Epithelial cell of proximal tubule (primary cell): ENCODE measurements at regions not wholly inside any gene's neighbourhood (a gene's known extent, or its start where the extent isn't known, plus 50 kb on each side); places are given as distances from the start of the nearest gene placed in this dataset.

Experiments used
- DNase-seq: peaks from one replicate; pipeline ENCODE4 v3.0.0-alpha.2; 2011; ENCODE audit warnings: low read depth
- H3K4me3 ChIP-seq: 2 replicates; pipeline ENCODE4 v1.5.1; 2011; ENCODE audit warnings: low read depth, mild to moderate bottlenecking, low read length
- TF ChIP-seq, protein P1 (sequence below): conservative IDR thresholded peaks from 2 replicates; pipeline ENCODE4 v1.5.1; 2012; ENCODE audit warnings: low read depth, mild to moderate bottlenecking, low read length

- DNase-seq: no peak
- no peak overlapping the region for H3K4me3 ChIP-seq
- TF ChIP-seq, protein P1, sequence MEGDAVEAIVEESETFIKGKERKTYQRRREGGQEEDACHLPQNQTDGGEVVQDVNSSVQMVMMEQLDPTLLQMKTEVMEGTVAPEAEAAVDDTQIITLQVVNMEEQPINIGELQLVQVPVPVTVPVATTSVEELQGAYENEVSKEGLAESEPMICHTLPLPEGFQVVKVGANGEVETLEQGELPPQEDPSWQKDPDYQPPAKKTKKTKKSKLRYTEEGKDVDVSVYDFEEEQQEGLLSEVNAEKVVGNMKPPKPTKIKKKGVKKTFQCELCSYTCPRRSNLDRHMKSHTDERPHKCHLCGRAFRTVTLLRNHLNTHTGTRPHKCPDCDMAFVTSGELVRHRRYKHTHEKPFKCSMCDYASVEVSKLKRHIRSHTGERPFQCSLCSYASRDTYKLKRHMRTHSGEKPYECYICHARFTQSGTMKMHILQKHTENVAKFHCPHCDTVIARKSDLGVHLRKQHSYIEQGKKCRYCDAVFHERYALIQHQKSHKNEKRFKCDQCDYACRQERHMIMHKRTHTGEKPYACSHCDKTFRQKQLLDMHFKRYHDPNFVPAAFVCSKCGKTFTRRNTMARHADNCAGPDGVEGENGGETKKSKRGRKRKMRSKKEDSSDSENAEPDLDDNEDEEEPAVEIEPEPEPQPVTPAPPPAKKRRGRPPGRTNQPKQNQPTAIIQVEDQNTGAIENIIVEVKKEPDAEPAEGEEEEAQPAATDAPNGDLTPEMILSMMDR: no peak
Measured at GRCh38 chr1:14183329-14183728, 415.2 kb upstream of the KAZN start.

- no peak for DNase-seq
- no peak overlapping the region for H3K4me3 ChIP-seq
- TF ChIP-seq, protein P1: no peak
Measured at GRCh38 chr1:14184454-14184853, 414.0 kb upstream of the KAZN start.

DNA sequence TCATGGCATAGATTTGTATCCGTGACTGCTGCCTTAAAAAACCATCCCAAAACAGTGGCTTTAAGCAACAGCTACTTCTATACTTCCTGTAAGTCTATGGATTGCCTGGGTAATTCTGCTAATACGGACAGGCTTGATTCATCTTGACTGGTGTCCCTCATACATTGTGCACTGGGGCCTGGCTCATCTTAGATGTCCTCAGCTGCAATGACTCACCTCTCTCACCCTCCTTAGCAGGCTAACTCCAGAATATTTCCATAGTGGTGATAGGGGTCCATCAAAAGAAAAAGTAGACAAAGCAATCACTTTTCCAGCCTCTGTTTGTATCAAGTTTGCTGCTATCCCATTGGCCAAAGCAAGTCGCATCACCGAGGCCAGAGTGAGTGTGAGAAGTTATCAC is 409.1 kb upstream of the KAZN start:
- no peak overlapping the region for H3K4me3 ChIP-seq
- TF ChIP-seq, protein P1: no peak
- DNase-seq: no peak

DNA sequence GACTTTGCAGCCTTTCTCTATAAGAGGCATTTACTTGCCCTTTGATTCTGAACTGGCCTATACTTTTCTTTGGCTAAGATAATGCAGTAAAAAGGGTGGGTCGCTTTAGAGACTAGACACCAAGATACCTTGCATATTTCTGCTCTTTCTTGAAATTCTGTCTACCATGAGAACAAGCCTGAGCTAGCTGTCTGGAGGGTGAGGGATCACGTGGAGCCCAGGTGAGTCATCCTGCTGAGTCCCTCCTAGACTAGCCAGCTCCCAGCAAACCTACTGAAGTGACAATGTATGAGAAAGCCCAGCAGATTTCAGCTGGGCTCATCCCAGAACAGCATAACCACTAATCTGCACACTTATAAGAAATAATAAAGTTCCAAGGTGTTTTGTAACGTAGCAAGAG is 408.0 kb upstream of the KAZN start:
- H3K4me3 ChIP-seq: no peak overlapping the region
- TF ChIP-seq, protein P1: no peak

GRCh38 chr1:14194511-14194910 is 404.0 kb upstream of the KAZN start:
- no peak overlapping the region for H3K4me3 ChIP-seq
- TF ChIP-seq, protein P1: no peak
- DNase-seq: no peak

More for the DNA sequence above, 408.0 kb upstream of the KAZN start:
- DNase-seq: peak; percentile 46

DNA sequence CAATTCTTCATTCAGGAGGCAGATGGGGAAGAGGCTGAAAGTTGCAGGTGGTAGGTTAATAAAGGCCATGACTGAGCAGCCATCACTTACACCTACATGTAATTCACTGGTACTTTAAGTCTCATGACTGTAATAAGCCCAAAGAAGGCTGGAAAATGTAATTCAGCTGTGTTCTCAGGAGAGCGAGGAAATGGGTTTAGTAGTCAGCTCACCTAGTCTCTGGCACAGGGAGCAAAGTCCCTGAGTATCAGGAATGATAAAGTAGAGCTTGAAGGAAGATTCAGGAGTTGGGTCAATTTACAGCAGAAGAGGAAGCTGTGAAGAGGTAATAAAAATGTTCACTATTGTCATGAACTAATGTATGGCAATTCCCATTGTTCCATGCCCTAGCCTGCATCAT is 393.4 kb upstream of the KAZN start:
- DNase-seq: no peak
- H3K4me3 ChIP-seq: no peak overlapping the region
- TF ChIP-seq, protein P1: no peak

- TF ChIP-seq, protein P1: no peak
- H3K4me3 ChIP-seq: no peak overlapping the region
- peak; percentile 12 for DNase-seq
Measured at GRCh38 chr1:14215151-14215550, 383.3 kb upstream of the KAZN start.
